ENCODE measurements at regions not wholly inside any gene's neighbourhood (a gene's known extent, or its start where the extent isn't known, plus 50 kb on each side); places are given as distances from the start of the nearest gene placed in this dataset.

- TF ChIP-seq, protein P1, sequence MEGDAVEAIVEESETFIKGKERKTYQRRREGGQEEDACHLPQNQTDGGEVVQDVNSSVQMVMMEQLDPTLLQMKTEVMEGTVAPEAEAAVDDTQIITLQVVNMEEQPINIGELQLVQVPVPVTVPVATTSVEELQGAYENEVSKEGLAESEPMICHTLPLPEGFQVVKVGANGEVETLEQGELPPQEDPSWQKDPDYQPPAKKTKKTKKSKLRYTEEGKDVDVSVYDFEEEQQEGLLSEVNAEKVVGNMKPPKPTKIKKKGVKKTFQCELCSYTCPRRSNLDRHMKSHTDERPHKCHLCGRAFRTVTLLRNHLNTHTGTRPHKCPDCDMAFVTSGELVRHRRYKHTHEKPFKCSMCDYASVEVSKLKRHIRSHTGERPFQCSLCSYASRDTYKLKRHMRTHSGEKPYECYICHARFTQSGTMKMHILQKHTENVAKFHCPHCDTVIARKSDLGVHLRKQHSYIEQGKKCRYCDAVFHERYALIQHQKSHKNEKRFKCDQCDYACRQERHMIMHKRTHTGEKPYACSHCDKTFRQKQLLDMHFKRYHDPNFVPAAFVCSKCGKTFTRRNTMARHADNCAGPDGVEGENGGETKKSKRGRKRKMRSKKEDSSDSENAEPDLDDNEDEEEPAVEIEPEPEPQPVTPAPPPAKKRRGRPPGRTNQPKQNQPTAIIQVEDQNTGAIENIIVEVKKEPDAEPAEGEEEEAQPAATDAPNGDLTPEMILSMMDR (IDR thresholded peaks at IDR 0.05; ENCODE audit: low read length, missing control alignments): no peak
- H3K4me3 ChIP-seq (replicated peaks; ENCODE audit: low read depth, low read length): no peak overlapping the region
- DNase-seq (ENCODE audit: low read depth): no peak
Observed at GRCh38 chr21:27070861-27071670, 104.2 kb upstream of the ADAMTS5 start.

- H3K4me3 ChIP-seq (replicated peaks; ENCODE audit: low read depth, low read length): no peak overlapping the region
- TF ChIP-seq, protein P1 (IDR thresholded peaks at IDR 0.05; ENCODE audit: low read length, missing control alignments): no peak
- DNase-seq (ENCODE audit: low read depth): no peak
Observed at GRCh38 chr21:27068811-27069210, 101.9 kb upstream of the ADAMTS5 start.

DNA sequence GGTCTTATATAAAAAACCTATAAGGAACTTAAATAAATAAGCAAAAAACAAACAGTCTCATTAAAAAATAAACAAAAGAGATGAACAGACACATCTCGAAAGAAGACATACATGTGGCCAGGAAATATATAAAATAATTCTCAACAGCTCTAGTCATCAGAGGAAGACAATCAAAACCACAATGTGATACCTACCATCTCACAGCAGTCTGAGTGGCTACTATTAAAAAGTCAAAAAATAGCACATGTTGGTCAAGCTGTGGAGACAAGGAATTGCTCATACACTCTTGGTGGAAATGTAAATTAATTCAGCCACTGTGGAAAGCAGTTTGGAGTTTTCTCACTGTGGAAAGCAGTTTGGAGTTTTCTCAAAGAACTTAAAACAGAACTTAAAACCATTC, 100.3 kb upstream of the ADAMTS5 start:
- DNase-seq (ENCODE audit: low read depth): no peak
- TF ChIP-seq, protein P1 (IDR thresholded peaks at IDR 0.05; ENCODE audit: low read length, missing control alignments): no peak
- H3K4me3 ChIP-seq (replicated peaks; ENCODE audit: low read depth, low read length): no peak overlapping the region

DNA sequence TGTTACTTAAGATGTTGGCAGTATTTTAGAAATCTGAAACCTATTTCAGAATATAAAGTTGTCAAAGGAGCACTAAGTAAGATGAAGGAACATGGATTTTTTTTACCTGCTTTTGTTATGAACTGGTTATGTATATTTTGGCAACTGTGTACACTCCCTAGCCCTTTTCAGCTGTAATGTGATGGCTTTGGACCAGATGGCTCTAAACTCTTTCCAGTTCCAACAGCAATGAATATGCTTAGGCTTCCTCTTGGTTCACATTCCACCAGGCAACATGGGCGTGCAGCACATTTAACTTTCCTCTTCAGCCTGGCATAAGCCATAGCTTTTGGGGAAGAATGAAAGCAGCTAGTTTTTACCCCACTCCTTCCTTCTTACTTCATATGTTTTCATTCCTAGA, 95.6 kb upstream of the ADAMTS5 start:
- H3K4me3 ChIP-seq (replicated peaks; ENCODE audit: low read depth, low read length): no peak overlapping the region
- DNase-seq (ENCODE audit: low read depth): no peak
- TF ChIP-seq, protein P1 (IDR thresholded peaks at IDR 0.05; ENCODE audit: low read length, missing control alignments): no peak

DNA sequence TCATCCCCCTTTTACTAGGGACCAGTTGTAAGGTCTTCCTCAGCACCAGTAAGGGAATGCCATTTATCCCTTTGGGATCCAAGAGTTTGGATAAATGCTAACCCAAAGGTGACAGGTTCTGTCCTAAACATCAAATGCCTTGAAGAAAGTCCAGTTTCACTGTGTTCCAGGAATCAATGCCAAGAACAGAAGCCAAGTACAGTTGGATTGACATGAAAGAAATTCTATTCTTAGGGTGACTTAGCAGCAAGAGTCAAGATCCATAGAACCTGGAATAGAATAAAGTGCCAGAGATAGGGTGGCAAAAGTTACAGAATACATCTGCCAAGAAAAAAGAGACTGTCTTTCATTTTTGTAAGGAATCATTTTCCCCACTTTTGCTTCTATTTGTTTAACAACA, 94.9 kb upstream of the ADAMTS5 start:
- H3K4me3 ChIP-seq (replicated peaks; ENCODE audit: low read depth, low read length): no peak overlapping the region
- TF ChIP-seq, protein P1 (IDR thresholded peaks at IDR 0.05; ENCODE audit: low read length, missing control alignments): no peak
- no peak for DNase-seq (ENCODE audit: low read depth)

DNA sequence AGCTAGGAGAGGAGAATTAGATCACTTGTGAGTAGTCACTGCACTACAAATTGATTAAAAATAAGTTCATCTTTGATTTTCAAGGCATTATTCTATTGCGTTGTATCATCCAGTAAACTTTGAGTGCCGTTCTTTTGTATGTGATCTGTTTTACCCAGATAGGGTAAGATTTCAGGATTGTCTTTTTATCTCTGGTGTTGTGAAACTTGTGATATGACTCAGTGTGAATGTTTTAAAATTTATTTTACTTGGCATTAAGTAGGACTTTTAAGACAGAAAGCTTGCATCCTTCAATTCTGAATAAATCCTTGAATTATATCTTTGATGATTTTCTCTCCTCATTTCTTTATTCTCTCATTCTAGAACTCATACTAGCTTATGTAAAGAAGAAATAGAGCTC, 93.3 kb upstream of the ADAMTS5 start:
- peak; percentile 50 for DNase-seq (ENCODE audit: low read depth)
- no peak overlapping the region for H3K4me3 ChIP-seq (replicated peaks; ENCODE audit: low read depth, low read length)
- TF ChIP-seq, protein P1 (IDR thresholded peaks at IDR 0.05; ENCODE audit: low read length, missing control alignments): no peak
